DND-41 (cell line): ENCODE measurements at regions not wholly inside any gene's neighbourhood (a gene's known extent, or its start where the extent isn't known, plus 50 kb on each side); places are given as distances from the start of the nearest gene placed in this dataset.

Source experiments
- ATAC-seq: fragments of 200-7000 bp; cut with Tn5 transposase; 3 replicates; pipeline ENCODE4 v1.9.1; 2021; ENCODE audit warnings: low read depth; ENCODE audit not compliant: insufficient read depth
- DNase-seq: peaks from one replicate; pipeline ENCODE4 v3.0.0-alpha.2; 2020
- H2AFZ ChIP-seq: 2 replicates; pipeline ENCODE4 v1.6.0; 2012; ENCODE audit warnings: low read depth, low read length
- H3K27ac ChIP-seq: 2 replicates; pipeline ENCODE4 v1.5.1; 2012; ENCODE audit warnings: low read length, inconsistent platforms
- H3K27me3 ChIP-seq: fragments of 200-600 bp; sonication (generic); 2 replicates; pipeline ENCODE4 v1.6.0; 2012; ENCODE audit warnings: low read length, mild to moderate bottlenecking, inconsistent platforms; ENCODE audit not compliant: insufficient read depth, poor library complexity
- H3K36me3 ChIP-seq: 2 replicates; pipeline ENCODE4 v1.5.1; 2012; ENCODE audit warnings: low read length, inconsistent platforms; ENCODE audit not compliant: insufficient read depth
- H3K4me1 ChIP-seq: 2 replicates; pipeline ENCODE4 v1.5.1; 2012; ENCODE audit warnings: mild to moderate bottlenecking, low read length; ENCODE audit not compliant: insufficient read depth
- H3K4me2 ChIP-seq: 2 replicates; pipeline ENCODE4 v1.6.0; 2012; ENCODE audit warnings: mild to moderate bottlenecking, moderate library complexity, low read length, inconsistent platforms; ENCODE audit not compliant: insufficient read depth
- H3K4me3 ChIP-seq, 2 experiments: fragments of 200-600 bp in 1 of 2; shearing (Covaris generic) in 1 of 2; 2 replicates each; pipeline ENCODE4 v1.5.1; 2012 to 2016; ENCODE audit warnings: inconsistent platforms in 2 of 2, low read length in 2 of 2, mild to moderate bottlenecking in 2 of 2, low read depth in 1 of 2, moderate library complexity in 1 of 2
- H3K79me2 ChIP-seq: 2 replicates; pipeline ENCODE4 v1.6.0; 2012; ENCODE audit warnings: low read length, inconsistent platforms; ENCODE audit not compliant: insufficient read depth
- H3K9ac ChIP-seq: 2 replicates; pipeline ENCODE4 v1.6.0; 2012; ENCODE audit warnings: low read depth, mild to moderate bottlenecking, inconsistent platforms, low read length, moderate library complexity
- H3K9me3 ChIP-seq: 2 replicates; pipeline ENCODE4 v1.5.1; 2012; ENCODE audit warnings: low read length, moderate library complexity, mild to moderate bottlenecking, inconsistent platforms; ENCODE audit not compliant: insufficient read depth, severe bottlenecking
- H4K20me1 ChIP-seq: 2 replicates; pipeline ENCODE4 v1.6.0; 2012; ENCODE audit warnings: low read length; ENCODE audit not compliant: insufficient read depth
- EZH2 ChIP-seq: IDR thresholded peaks from 3 replicates; pipeline ENCODE4 v1.6.1; 2012; ENCODE audit warnings: borderline replicate concordance, low read depth, mild to moderate bottlenecking, moderate library complexity, low read length, inconsistent platforms; ENCODE audit not compliant: severe bottlenecking
- TF ChIP-seq, protein P1 (sequence below): IDR thresholded peaks from 2 replicates; pipeline ENCODE4 v1.5.1; 2012; ENCODE audit warnings: borderline replicate concordance, low read length, moderate library complexity, mild to moderate bottlenecking; ENCODE audit not compliant: poor library complexity, severe bottlenecking; ENCODE audit errors: extremely low read depth

DNA sequence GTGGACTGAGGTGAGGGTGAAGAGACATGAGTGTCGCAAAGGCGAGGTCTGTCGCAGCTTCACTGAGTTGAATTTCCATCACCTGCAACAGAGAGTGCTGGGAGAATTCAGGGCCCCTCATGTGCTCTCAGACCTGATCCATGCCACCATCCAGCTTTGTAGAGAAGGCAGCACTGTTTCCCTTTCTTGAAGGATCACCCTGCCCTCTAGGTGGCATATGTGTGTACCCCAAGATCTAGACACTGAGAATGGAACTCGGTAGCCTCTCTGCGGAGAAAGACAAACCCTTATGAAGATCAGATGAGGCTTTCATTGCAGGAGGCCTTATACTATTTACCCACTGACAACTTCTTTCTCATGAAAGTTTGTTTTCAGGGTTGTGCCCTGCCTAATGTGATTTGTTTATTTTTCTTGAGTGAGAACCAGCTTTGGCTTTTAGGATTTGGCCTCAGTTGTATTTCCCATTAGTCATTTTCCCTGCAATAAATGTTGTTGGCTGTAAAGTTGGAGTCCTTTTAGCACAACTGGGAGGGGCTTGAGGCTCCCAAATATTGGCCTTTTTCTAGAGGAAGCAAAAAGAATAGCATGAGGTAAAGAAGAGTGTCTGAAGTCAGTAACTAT lies 811.3 kb downstream of the DHX35 start:
- H2AFZ ChIP-seq: no peak overlapping the region
- no peaks in the 10 kb centered on the region for H3K79me2 ChIP-seq
- H3K36me3 ChIP-seq: no peaks in the 10 kb centered on the region
- no peaks in the 10 kb centered on the region for H4K20me1 ChIP-seq
- H3K4me2 ChIP-seq: no peak overlapping the region
- ATAC-seq: no peak
- no peak overlapping the region for H3K27ac ChIP-seq
- H3K9ac ChIP-seq: no peak overlapping the region
- DNase-seq: no peak
- H3K4me3 ChIP-seq: no peak overlapping the region
- no peaks in the 10 kb centered on the region for H3K4me1 ChIP-seq
- TF ChIP-seq EZH2: no peak
- TF ChIP-seq, protein P1, sequence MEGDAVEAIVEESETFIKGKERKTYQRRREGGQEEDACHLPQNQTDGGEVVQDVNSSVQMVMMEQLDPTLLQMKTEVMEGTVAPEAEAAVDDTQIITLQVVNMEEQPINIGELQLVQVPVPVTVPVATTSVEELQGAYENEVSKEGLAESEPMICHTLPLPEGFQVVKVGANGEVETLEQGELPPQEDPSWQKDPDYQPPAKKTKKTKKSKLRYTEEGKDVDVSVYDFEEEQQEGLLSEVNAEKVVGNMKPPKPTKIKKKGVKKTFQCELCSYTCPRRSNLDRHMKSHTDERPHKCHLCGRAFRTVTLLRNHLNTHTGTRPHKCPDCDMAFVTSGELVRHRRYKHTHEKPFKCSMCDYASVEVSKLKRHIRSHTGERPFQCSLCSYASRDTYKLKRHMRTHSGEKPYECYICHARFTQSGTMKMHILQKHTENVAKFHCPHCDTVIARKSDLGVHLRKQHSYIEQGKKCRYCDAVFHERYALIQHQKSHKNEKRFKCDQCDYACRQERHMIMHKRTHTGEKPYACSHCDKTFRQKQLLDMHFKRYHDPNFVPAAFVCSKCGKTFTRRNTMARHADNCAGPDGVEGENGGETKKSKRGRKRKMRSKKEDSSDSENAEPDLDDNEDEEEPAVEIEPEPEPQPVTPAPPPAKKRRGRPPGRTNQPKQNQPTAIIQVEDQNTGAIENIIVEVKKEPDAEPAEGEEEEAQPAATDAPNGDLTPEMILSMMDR: no peak
- H3K27me3 ChIP-seq: no peaks in the 10 kb centered on the region
- peaks cover 7% of the 10 kb centered on the region for H3K9me3 ChIP-seq

DNA sequence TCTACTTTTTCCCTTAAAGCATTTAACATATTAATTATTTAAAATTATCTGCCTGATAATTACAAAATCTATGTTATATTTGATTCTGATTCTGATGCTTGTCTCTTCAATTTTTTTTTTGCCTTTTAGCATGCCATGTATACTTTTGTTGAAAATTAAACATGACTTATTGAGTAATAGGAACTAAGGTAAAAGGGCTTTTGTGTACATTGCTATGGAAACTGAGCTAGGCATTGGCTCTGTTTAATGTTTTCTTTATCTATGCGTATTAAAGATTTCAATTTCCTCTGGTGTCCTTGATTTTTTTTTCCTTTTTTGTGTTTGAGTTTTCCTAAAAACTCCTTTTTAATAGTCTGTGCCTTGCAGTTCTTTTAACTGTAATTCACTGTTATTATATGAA lies 805.2 kb downstream of the DHX35 start:
- Histone ChIP-seq H3K4me3 (no peak overlapping the region), H3K79me2 (no peaks in the 10 kb centered on the region), H2AFZ (no peak overlapping the region), H3K36me3 (no peaks in the 10 kb centered on the region), H3K27me3 (no peaks in the 10 kb centered on the region), H3K4me2 (no peak overlapping the region), H3K9me3 (peaks cover 14% of the 10 kb centered on the region), H3K27ac (no peak overlapping the region), H3K9ac (no peak overlapping the region), H4K20me1 (no peaks in the 10 kb centered on the region), H3K4me1 (no peaks in the 10 kb centered on the region)
- DNase-seq (no peak), ATAC-seq (no peak)
- no peak for TF ChIP-seq EZH2
- TF ChIP-seq, protein P1: no peak

DNA sequence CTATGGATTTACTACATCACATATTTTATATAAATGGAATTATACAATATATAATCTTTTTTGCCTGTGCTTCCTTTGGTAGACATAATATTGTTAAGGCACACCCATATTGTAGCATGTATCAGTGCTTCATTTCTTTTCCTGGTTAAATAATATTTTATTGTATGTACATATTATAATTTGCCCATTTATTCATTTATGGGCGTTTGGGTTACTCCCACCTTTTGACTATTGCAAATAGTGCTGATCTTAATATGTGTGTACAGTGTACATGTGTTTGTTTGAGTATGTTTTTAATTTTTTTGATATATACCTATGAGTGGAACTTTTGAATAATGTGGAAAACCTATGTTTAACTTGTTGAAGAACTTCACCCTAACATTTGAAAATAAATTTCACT lies 804.2 kb downstream of the DHX35 start:
- H3K9me3 ChIP-seq: peaks cover 14% of the 10 kb centered on the region
- H3K9ac ChIP-seq: no peak overlapping the region
- H3K79me2 ChIP-seq: no peaks in the 10 kb centered on the region
- H3K36me3 ChIP-seq: no peaks in the 10 kb centered on the region
- H3K4me3 ChIP-seq: no peak overlapping the region
- TF ChIP-seq, protein P1: no peak
- no peak for TF ChIP-seq EZH2
- no peaks in the 10 kb centered on the region for H3K4me1 ChIP-seq
- no peaks in the 10 kb centered on the region for H3K27me3 ChIP-seq
- no peak overlapping the region for H3K4me2 ChIP-seq
- no peak overlapping the region for H3K27ac ChIP-seq
- H2AFZ ChIP-seq: no peak overlapping the region
- ATAC-seq (no peak), DNase-seq (no peak)
- no peaks in the 10 kb centered on the region for H4K20me1 ChIP-seq
